SU-DHL-6 (cell line): ENCODE measurements at regions not wholly inside any gene's neighbourhood (a gene's known extent, or its start where the extent isn't known, plus 50 kb on each side); places are given as distances from the start of the nearest gene placed in this dataset.

Experiments used
- H2AFZ ChIP-seq: fragments of 200-600 bp; sonication (generic); 2 replicates; pipeline ENCODE4 v1.6.1; 2014; ENCODE audit warnings: low read depth, mild to moderate bottlenecking, moderate library complexity, mixed read lengths, antibody characterized with exemption, low read length; ENCODE audit not compliant: severe bottlenecking
- H3F3A ChIP-seq: fragments of 200-600 bp; shearing (Covaris generic); 2 replicates; pipeline ENCODE4 v1.6.0; 2016; ENCODE audit warnings: antibody characterized with exemption, mild to moderate bottlenecking; ENCODE audit not compliant: insufficient read depth
- H3K27ac ChIP-seq: fragments of 200-600 bp; sonication (generic); 2 replicates; pipeline ENCODE4 v1.5.1; 2016; ENCODE audit warnings: low read depth, mild to moderate bottlenecking, low read length, moderate library complexity, mixed read lengths
- H3K27me3 ChIP-seq: fragments of 200-600 bp; sonication (generic), shearing (Covaris generic); 2 replicates; pipeline ENCODE4 v1.6.0; 2014; ENCODE audit warnings: mild to moderate bottlenecking, low read length
- H3K36me3 ChIP-seq: fragments of 200-600 bp; sonication (generic); 2 replicates; pipeline ENCODE4 v1.6.1; 2014; ENCODE audit warnings: mild to moderate bottlenecking, low read length, mixed read lengths
- H3K4me2 ChIP-seq: fragments of 300-600, 200-600 bp; shearing (Covaris generic), sonication (generic); 2 replicates; pipeline ENCODE4 v1.6.0; 2014; ENCODE audit warnings: low read length, low read depth, mild to moderate bottlenecking; ENCODE audit not compliant: poor library complexity, severe bottlenecking
- H3K4me3 ChIP-seq: fragments of 200-600 bp; sonication (generic); 2 replicates; pipeline ENCODE4 v1.5.1; 2014; ENCODE audit warnings: antibody characterized with exemption, low read length, mild to moderate bottlenecking, mixed read lengths; ENCODE audit not compliant: insufficient read depth, poor library complexity, severe bottlenecking
- H3K79me2 ChIP-seq: fragments of 200-600 bp; sonication (generic); 2 replicates; pipeline ENCODE4 v1.6.1; 2014; ENCODE audit warnings: mild to moderate bottlenecking, low read length, moderate library complexity; ENCODE audit not compliant: insufficient read depth
- H3K9ac ChIP-seq: fragments of 200-600 bp; sonication (generic); 2 replicates; pipeline ENCODE4 v1.7.0; 2014; ENCODE audit warnings: mild to moderate bottlenecking, low read length
- H3K9me2 ChIP-seq: fragments of 200-600 bp; sonication (generic); replicated peaks from 2 replicates; pipeline ENCODE4 v1.6.1; 2014; ENCODE audit warnings: low read length; ENCODE audit not compliant: insufficient read depth
- H3K9me3 ChIP-seq: fragments of 200-600 bp; sonication (generic); 2 replicates; pipeline ENCODE4 v1.6.1; 2014; ENCODE audit warnings: low read length, mixed read lengths; ENCODE audit not compliant: insufficient read depth
- H4K20me1 ChIP-seq: fragments of 200-600 bp; sonication (generic); 2 replicates; pipeline ENCODE4 v1.6.1; 2014; ENCODE audit warnings: low read depth, mild to moderate bottlenecking, antibody characterized with exemption, low read length, moderate library complexity, mixed read lengths
- EZH2phosphoT487 ChIP-seq: fragments of 200-600 bp; sonication (generic), shearing (Covaris generic); conservative IDR thresholded peaks from 2 replicates; pipeline ENCODE4 v1.6.1; 2018; ENCODE audit warnings: mild to moderate bottlenecking, antibody characterized with exemption, low read length, moderate library complexity, mixed read lengths
- TF ChIP-seq, protein P1 (sequence below): fragments of 200-600 bp; sonication (generic); IDR thresholded peaks from one replicate; pipeline ENCODE4 v1.5.1; 2017; ENCODE audit warnings: antibody characterized with exemption, mild to moderate bottlenecking, low read length, moderate library complexity; ENCODE audit not compliant: insufficient read depth, poor library complexity, severe bottlenecking

GRCh38 chr9:28056466-28056865 is 483.2 kb upstream of the C9orf72 start:
- Histone ChIP-seq H3F3A (no peaks in the 10 kb centered on the region), H4K20me1 (no peaks in the 10 kb centered on the region), H3K79me2 (no peaks in the 10 kb centered on the region), H3K27ac (no peak overlapping the region), H3K4me3 (no peak overlapping the region), H3K9me2 (no peaks in the 10 kb centered on the region), H3K4me2 (no peak overlapping the region), H3K9me3 (no peaks in the 10 kb centered on the region), H2AFZ (no peak overlapping the region), H3K9ac (no peak overlapping the region), H3K27me3 (no peaks in the 10 kb centered on the region), H3K36me3 (no peaks in the 10 kb centered on the region)
- TF ChIP-seq, protein P1, sequence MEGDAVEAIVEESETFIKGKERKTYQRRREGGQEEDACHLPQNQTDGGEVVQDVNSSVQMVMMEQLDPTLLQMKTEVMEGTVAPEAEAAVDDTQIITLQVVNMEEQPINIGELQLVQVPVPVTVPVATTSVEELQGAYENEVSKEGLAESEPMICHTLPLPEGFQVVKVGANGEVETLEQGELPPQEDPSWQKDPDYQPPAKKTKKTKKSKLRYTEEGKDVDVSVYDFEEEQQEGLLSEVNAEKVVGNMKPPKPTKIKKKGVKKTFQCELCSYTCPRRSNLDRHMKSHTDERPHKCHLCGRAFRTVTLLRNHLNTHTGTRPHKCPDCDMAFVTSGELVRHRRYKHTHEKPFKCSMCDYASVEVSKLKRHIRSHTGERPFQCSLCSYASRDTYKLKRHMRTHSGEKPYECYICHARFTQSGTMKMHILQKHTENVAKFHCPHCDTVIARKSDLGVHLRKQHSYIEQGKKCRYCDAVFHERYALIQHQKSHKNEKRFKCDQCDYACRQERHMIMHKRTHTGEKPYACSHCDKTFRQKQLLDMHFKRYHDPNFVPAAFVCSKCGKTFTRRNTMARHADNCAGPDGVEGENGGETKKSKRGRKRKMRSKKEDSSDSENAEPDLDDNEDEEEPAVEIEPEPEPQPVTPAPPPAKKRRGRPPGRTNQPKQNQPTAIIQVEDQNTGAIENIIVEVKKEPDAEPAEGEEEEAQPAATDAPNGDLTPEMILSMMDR = no peak
- no peak for TF ChIP-seq EZH2phosphoT487

DNA sequence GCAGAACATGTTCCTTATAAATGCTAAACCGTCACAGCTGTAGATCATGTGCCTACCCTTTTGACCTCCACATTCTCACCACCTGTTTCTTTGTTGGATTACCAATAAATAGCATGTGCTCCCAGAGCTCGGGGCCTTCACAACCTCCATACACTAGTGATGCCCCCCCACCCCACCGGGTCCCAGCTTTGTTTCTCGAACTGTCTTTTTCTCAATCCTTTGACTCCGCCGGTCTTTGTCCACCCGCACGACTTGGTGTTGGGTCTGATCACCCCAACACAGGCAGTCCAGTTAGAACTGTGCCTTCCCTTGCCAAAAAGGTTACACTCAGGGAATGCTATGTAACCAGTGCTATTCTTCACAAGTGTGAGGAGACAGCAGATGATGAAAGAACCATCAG is 485.9 kb upstream of the C9orf72 start:
- Histone ChIP-seq H3K36me3 (no peaks in the 10 kb centered on the region), H2AFZ (no peak overlapping the region), H3K27me3 (no peaks in the 10 kb centered on the region), H3K9me3 (no peaks in the 10 kb centered on the region), H3F3A (no peaks in the 10 kb centered on the region), H3K79me2 (no peaks in the 10 kb centered on the region), H4K20me1 (no peaks in the 10 kb centered on the region), H3K4me3 (no peak overlapping the region), H3K9me2 (no peaks in the 10 kb centered on the region), H3K9ac (no peak overlapping the region), H3K27ac (no peak overlapping the region), H3K4me2 (no peak overlapping the region)
- TF ChIP-seq EZH2phosphoT487 = no peak

GRCh38 chr9:28064241-28064815 is 491.0 kb upstream of the C9orf72 start:
- Histone ChIP-seq H3F3A (no peaks in the 10 kb centered on the region), H3K27ac (no peak overlapping the region), H3K4me3 (no peak overlapping the region), H3K36me3 (no peaks in the 10 kb centered on the region), H4K20me1 (no peaks in the 10 kb centered on the region), H3K9me2 (no peaks in the 10 kb centered on the region), H3K9ac (no peak overlapping the region), H3K4me2 (no peak overlapping the region), H3K27me3 (no peaks in the 10 kb centered on the region), H3K9me3 (no peaks in the 10 kb centered on the region), H2AFZ (no peak overlapping the region), H3K79me2 (no peaks in the 10 kb centered on the region)
- no peak for TF ChIP-seq EZH2phosphoT487
- TF ChIP-seq, protein P1 = no peak

DNA sequence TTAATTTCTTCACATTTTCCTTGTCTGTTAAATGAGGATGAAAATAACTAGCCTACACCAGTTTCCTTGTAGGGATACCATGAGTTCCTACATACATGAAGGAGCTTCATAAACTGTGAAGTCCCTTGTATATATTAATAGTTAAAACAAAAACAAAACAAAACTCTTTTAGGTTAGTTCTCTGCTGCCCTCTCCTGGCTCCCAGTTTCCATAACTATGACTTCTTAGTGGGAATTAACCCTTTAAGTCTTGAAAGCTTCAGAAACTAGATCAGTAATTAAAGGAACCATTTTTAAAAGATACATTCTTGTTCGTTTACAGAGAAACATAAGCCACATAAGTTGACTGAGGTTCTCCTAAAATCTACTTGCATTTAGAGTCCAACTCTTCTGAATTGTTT is 500.0 kb upstream of the C9orf72 start:
- H3K79me2 ChIP-seq = no peaks in the 10 kb centered on the region
- H3K4me3 ChIP-seq = no peak overlapping the region
- no peak overlapping the region for H3K27ac ChIP-seq
- no peak overlapping the region for H2AFZ ChIP-seq
- H3K9me2 ChIP-seq = no peaks in the 10 kb centered on the region
- H3K27me3 ChIP-seq = no peaks in the 10 kb centered on the region
- no peak overlapping the region for H3K9ac ChIP-seq
- no peaks in the 10 kb centered on the region for H3K9me3 ChIP-seq
- no peak overlapping the region for H3K4me2 ChIP-seq
- H4K20me1 ChIP-seq = no peaks in the 10 kb centered on the region
- H3K36me3 ChIP-seq = no peaks in the 10 kb centered on the region
- no peaks in the 10 kb centered on the region for H3F3A ChIP-seq
- TF ChIP-seq, protein P1 = no peak
